SK-MEL-5 (cell line): ENCODE measurements at regions not wholly inside any gene's neighbourhood (a gene's known extent, or its start where the extent isn't known, plus 50 kb on each side); places are given as distances from the start of the nearest gene placed in this dataset.

Experiments
- DNase-seq: peaks from one replicate; pipeline ENCODE4 v3.0.0-alpha.2; 2016; ENCODE audit warnings: low read depth, low spot score
- in situ Hi-C: cut with HindIII; loops from 2 replicates; pipeline ENCODE4 v1.10.0; 2016; ENCODE audit warnings: low sequenced_read_pairs, high pct_unique_total_duplicates, low pct_unique_long_range_greater_than_20kb

DNA sequence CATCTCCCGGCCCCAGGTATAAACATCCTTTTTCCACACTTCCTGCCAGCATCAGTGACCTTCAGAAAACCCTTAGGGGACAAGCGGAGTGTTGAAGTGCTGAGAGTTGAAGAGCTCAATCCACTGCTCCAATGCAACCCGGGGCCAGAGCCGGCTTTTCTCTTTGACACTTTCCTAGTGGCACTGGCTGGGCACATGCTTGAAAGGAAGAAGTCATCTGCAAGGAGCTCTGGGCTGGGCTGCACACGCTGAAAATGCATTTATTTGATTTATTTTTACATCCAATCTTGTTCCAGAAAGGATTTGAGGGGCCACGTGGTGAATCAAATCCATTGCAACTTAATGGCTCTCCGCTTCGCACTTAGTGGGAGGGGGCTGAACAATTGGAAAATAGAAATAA, 229.0 kb upstream of the DIO3 start:
- in situ Hi-C loops: no loop called here
- no peak for DNase-seq

DNA sequence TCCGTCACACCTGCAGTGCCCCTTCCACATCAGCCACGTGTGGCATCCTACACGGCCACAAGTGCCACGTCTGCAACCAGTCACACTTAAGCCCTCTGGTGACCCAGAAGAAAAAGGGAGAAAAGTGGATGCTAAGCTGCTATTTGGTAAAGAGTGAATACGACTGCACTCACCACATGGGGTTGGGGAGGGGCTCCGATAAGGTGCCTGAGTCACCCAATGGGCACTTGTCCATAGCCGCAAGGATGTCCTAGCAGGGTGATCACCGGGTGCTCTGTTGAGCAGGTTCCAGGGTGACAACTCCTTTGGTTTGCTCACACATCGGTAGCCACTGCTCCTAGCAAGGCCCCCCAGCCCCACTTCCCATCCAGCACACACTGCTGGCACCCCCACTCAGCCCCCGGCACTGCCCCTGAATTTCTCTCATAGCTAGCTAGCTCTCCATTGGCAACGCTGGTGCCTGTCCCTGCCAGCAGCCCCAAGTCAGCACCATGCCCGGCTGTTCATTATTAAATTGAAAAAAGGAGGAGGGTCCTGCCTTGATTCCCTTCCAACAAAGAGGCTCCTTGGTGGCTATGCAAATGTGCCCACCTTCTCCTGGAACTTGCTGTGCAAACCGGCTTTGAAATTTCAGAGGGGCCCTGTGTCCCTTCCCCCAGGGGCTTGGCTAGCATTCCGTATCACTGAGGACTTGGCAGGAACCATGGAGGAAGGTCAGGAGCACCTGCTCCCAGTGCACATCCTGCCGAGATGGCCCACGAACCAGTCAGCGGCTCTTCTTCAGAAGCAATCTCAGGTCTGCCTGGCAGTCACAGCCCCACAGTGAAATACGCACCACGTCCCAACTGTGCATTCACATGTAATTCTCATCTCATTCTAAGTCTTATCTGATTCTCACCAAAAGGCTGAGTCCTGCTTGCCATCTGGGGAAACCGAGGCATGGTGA, 227.7 kb upstream of the DIO3 start:
- in situ Hi-C loops: no loop called here
- DNase-seq: no peak

DNA sequence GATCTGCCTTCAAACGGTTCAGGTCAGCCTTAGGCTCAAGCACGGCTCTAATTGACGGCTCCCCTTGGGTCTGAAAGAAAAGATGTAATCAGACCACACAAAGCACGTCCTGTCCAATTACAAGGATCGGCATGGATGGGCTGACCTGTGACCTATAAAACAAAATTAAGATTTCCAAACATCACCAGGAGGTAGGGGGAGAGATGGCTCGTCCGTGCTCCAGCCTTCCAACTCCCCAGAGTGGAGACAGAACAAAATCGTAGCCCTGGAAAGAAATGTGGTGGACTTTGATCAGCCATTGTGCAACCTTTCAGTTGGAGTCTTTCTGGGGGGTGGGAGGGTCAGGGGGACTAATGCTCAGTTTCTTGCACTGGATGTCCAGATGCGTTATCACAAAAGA, 226.6 kb upstream of the DIO3 start:
- in situ Hi-C loops: no loop called here
- DNase-seq: no peak

DNA sequence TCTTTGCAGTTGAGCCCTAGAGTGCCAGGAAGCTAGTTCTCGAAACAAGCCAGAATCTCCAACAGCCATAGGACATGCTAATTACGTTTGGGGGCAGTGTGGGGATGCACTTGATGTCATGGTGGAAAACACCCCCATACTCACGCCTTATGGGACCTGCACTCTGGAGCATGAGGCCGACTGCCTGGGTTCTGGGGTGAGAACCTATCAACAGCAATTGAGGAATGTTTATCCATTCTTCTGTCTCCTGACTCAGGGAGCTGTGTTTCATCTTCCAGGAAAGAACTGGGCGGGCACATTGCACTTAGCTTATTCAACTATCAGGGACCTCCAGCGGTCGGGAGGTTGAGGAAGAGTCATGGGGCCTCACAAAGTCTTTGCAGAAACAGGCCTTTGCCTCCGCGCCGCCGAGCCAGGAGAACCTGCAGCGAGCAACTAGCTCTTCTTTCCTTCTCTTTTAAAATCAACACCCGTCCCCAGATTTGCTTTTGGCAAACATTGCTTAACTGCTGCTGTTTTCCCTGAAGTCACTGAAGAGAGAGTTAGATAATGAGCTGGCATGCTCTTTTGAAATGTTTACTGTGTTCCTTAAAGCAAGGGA, 226.1 kb upstream of the DIO3 start:
- in situ Hi-C loops: no loop called here
- no peak for DNase-seq

DNA sequence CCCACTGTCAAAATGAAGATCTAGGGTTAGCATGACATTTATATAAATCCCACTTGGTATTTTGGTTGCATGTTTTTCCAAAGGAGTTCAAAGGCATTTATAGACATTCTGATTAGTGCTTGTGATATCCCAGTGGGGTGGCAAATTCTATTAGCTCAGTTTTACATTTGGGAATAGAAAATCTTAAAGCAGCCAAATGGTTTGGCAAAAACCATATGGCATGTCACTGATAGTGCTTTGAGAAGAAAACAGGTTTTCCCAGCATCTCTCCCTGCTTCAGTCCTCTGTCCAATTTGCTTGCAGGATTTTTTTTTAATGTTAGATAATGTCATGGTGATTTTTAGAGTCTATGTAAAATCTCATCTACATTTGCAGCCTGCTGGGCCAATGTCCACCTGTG, 225.1 kb upstream of the DIO3 start:
- no peak for DNase-seq
- in situ Hi-C loops: no loop called here

GRCh38 chr14:101337053-101337452, 224.2 kb upstream of the DIO3 start:
- in situ Hi-C loops: no loop called here
- DNase-seq: no peak

DNA sequence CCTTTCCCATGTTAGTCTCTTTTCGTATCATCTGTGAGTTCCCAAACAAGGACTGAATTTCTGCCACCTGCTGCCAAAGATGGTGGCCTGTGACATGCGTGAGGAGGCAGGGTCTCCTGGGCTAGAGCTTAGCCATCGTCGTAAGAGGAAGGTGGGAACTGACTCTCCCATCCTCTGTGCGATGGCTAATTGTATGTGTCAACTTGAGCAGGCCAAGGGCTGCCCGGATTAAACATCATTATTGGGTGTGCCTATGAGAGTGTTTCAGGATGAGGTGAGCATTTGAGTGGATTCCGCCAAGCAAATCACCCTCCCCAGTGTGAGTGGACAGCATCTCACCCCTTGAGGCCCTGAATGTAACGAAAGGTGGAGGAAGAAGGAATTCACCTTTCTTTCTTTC, 220.7 kb upstream of the DIO3 start:
- in situ Hi-C loops: no loop called here
- no peak for DNase-seq

DNA sequence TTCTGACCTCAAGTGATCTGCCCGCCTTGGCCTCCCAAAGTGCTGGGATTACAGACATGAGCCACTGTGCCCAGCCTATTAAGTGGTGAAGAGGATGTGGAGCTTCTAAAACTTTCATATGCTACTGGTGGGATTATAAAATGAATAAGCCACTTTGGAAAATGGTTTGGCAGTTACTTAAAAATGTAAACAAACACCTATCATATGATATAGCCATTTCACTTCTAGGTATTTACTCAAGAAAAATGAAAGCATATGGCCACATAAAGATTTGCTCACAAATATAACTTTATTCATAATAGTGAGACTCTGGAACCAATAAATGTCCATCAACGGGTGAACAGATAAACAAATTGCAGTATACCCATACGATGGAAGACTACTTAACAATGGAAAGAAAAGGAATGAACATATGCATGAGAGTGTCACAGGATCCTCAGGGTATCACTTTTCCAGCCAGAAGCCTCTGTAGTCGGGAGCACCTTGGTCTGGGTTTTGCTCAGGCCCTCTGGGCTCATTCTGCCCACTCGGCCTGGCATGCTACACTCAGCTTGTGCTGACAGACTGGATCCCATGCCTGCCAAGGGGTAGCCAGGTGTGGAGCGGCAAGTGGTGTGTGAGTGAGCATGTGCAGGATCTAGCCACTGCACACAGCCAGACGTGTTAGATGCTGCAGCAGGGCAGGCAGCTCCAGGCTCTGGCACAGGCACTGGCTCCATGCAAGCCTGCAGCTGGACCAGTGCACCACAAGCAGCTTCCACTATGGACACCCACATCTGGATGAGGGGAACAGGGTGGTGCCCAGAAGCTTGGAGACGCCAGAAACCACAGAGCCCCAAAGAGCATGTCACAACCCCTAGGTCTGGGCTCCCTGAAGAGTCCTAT, 213.2 kb upstream of the DIO3 start:
- no peak for DNase-seq
- in situ Hi-C loops: no loop called here

DNA sequence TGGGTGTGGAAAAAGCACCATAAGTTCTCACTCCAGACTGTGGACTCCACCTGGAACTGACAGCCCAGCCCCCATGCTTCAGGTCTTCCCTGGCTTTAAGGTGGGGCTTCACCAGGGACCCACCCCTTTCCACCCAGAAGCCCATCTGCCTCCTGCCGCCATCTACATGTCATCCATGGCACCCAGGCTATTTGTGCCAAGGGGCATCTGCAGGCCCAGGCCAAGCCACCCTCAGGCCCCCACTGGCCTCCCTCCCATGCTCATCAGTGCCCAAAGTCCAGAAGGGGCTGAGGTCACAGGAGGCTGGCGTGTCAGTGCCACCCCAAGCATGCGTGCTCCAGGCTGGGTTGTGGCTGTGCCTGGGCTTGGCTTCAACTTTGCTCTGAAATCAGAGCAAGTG, 212.2 kb upstream of the DIO3 start:
- DNase-seq: no peak
- in situ Hi-C loops: no loop called here

- in situ Hi-C loops: no loop called here
- no peak for DNase-seq
Measured at GRCh38 chr14:101350021-101350420, 211.3 kb upstream of the DIO3 start.

- DNase-seq: no peak
- in situ Hi-C loops: no loop called here
Measured at GRCh38 chr14:101350691-101351090, 210.6 kb upstream of the DIO3 start.

- DNase-seq: no peak
- in situ Hi-C loops: no loop called here
Measured at GRCh38 chr14:101351146-101351545, 210.1 kb upstream of the DIO3 start.

GRCh38 chr14:101351769-101352168, 209.5 kb upstream of the DIO3 start:
- in situ Hi-C loops: no loop called here
- DNase-seq: no peak

DNA sequence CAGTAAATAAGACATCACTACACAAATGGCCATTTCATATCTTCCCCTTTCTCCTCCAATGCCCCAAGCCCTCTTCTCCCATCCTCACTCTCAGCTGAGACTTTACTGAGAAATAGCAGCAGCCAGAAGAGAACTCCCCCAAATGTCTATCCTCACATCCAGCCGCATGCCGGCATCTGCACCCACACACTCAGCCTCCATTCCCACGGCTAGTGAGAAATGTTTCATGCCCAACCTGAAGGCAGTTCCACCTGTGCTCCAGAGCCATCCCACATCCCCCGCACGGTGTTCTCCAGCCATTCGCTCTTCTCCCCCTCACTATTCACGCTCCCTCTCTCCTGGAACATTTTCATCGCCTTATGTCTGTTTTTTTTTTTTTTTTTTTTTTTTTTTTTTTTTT, 208.7 kb upstream of the DIO3 start:
- no peak for DNase-seq
- in situ Hi-C loops: no loop called here

GRCh38 chr14:101353422-101353821, 207.9 kb upstream of the DIO3 start:
- no peak for DNase-seq
- in situ Hi-C loops: no loop called here

- in situ Hi-C loops: no loop called here
- DNase-seq: no peak
Measured at GRCh38 chr14:101354726-101355125, 206.6 kb upstream of the DIO3 start.

DNA sequence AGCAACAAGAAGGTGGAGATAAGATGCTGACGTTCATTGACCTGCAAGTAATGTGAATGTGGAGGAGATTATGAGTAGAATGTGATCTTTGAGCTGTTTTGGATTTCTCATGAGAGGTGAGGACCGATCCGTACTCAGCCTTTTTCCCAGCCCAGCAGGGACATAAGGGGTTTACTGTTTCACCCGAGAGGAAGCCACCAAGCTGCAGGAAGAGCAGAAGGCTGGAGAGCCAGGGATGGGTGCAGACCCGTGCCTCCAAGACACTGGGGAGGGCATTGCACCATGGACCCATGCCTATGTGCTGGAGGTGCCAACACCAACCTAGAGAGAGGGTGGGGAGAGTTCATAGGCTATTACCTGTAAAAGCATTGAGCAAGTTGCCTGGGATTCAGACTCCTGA, 206.0 kb upstream of the DIO3 start:
- DNase-seq: no peak

DNA sequence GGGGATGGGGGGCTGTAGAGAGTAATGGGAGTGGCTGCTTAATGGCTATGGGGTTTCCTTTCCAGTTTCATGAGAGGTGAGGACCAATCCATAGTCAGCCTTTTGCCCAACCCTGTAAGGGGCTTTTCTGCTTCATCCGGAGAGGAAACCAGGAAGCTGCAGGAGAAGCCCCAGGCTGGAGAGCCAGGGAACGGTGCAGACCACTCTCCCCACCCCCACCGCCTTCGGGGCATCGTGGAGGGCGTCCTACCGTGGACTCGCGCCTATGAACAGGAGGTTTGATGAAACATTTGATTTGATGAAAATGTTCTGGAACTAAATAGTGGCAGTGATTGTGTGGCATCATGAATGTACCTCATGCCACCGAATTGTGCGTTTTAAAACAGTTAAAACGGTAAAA, 204.3 kb upstream of the DIO3 start:
- in situ Hi-C loops: no loop called here
- DNase-seq: no peak

More for the DNA sequence above, 206.0 kb upstream of the DIO3 start:
- in situ Hi-C loops: no loop called here
